Renal cortex interstitium (tissue), 11 donors: ENCODE measurements at regions not wholly inside any gene's neighbourhood (a gene's known extent, or its start where the extent isn't known, plus 50 kb on each side); places are given as distances from the start of the nearest gene placed in this dataset.

Experiments used
- DNase-seq, 11 donors: peaks; one replicate each; pipeline ENCODE4 v3.0.0-alpha.2; 2013; ENCODE audit warnings: low read depth in 9 of 11, low spot score in 4 of 11; ENCODE audit errors: extremely low read depth in 1 of 11

DNA sequence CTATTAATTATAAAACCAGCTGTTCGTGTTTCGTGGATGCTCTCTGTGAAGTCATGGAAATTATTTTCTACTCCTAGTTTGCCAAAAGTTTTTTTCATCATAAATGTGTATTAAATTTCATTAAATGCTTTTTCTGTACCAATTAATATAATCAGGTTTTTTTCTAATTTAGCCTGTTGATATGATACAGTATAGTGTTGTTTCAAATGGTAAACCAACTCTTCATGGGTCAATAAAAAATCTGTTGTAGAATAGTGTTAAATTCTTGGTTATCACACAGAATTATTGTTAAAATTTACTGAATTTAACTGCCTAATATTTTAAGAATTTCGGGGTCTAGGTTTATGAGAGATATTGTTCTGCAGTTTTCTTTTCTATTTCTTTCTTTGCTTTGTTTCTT lies 505.9 kb upstream of the MANEA start:
- no peak for DNase-seq

DNA sequence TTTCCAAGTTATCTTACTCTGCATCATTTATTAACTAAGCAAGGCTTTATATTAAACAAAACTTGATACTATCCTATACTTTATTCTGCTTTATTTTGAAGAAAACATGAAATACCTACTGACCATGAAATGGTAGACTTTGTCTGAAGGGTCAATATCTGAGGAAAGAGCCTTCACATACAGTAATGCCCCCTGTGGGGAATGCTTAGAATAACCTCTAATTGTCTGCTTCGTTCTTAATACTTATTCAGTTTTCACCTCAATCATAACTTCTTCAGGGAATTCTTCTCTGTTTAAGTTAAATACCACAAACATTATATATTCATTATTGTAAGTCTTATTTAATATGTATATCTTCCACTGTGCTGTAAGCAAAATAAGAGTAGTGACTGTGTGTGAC lies 498.9 kb upstream of the MANEA start:
- DNase-seq: no peak

DNA sequence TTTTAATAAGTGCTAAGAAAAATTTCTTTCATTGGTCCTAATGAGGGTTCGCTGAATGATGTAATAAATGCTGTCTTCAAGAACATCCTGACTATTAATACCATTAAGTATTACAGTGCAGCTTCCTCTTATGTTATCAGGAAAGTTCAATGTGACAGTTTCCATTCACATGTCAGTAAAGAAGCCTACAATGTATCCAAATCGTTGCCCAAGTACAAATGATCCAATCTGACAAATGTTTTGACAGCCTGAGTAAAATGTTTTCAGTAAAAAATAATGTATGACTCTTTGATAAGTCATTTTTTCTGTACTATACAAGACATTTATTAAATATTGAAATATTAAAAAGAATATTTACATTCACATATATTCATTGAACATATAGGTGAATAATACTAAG lies 496.1 kb upstream of the MANEA start:
- no peak for DNase-seq

DNA sequence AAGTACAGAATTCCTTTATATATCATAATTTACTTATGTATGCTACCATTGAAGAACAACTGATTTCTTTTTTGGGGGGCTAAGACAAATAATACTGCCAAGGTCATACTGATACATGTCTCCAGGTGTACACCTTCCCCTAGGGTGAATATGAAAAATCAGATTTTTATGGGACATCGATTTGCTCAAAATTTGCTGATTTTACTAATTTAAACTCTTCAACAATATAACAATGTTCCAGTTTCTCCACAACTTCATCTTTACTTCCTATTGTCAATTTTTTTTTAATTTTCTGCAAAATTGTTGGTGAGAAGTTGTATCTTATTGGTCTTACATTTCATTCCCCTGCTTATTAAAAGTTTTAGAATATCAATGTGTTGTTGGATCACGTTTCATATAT lies 495.4 kb upstream of the MANEA start:
- DNase-seq: no peak

DNA sequence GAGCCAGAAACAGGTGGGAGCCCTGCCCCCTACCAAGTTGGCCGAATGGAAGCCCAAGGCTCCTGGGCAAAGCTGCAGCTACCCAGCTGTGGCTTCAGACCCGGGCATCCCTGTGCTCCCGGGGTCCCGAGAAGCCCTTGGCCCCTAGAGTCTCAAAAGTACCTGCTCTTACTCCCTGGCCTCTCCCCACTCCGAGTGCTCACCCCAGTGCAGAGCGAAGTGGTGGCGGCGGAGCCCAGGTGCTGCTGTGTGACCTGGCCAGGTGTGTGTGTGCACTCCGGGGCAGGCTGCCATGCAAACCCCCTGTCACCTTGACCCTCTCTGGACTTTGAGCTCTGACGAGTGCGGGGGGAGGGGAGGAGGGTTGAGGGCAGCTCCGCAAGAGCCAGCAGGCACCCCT lies 493.8 kb upstream of the MANEA start:
- no peak for DNase-seq

DNA sequence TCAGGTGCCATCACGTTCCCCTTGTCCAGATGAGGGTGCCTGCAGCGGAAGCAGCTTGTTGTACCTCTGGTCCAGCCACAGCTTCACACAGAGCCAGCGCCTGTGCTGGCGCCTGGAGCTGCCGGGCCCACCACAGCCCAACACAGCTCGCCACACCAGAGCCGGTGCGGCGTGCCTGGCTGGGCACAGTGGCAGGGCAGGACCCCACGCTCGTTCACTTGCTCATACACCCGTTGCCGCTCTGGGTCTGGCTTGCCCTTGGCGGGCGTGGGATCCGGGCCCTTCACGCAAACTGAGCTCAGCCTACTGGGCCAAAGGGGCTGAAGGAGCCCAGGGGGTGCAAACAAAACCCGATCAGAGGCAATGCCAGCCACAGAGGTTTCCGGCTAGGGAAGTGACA lies 492.5 kb upstream of the MANEA start:
- no peak for DNase-seq

DNA sequence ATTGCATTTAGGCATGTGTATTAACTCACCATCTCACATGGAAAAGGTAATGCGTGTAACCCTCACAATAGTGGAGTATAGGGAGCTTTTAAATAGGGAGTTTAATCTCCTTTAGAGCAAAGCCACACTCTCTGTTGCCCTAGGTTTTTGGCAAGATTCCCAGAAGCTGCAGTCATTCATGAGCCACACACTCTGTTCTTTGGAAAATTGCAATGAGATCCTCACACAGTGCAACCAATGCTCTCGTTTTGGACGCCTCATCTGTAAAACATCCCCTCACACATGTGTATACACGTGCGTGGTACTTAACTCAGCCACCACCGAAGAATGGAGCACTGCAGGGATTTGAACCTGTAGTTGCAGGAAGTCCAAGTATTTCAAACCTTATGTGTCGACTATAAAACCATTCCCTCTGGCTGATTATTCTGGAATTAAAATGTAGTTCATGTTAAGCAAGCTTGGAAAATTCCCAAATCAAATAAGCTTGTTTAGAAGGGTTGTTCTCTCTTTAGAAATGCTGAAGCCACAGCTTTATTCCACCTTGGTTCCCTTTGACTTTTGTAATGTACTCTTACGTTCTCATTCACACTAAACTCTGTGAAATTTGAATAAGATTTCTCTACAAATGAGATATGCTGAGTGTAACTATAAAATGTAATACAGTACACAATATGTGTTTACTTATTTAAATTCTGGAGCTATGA lies 489.8 kb upstream of the MANEA start:
- peak in 7 of 11 donors; percentile 4 to 25 (median 18) for DNase-seq

DNA sequence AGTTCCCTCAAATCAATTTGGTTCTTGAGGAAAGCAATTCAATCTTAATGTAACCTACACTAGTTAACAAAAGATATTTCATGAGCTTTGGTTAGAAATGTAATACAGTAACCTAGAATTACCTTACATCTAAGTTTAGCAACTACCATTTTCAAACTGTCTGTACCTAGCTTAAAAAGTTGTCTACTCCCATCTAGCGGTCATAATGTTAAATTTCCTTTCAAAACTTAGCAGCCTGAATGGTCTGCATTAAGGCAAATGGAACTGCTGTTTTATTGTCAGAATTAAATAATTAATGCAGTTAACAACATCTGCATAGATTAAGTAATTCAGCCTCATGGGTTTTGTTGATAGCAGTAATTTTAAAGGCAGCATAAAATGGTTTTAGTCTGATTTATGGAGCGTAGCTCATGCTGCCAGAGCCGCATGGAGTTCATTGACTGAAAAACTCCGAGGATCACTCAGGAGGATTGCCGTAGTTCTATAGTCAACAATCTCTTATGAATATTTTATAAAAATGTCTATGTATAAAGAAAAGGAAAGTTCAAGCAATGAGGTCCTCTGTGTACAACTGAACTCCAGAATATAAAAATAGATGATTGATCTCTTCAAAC lies 485.4 kb upstream of the MANEA start:
- peak in 10 of 11 donors; percentile 17 to 57 (median 39) for DNase-seq

DNA sequence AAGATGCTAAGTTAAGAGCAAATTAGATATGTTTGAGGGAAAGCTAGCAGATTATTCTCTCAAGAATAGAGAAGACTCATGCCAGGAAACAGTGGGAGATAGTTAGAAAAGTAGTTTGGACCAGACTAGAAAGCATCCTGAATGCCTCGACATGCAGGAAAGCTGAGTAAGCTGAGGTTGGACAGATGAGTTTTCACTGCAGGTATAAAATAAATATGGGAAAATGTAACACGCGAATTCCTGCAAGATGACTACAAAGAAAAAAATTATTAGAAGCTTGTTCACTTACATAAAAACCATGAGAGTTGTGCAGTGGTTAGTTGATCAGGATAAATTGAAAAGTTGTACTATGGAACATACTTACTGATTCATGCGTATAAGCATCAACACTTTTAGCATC lies 484.2 kb upstream of the MANEA start:
- no peak for DNase-seq

DNA sequence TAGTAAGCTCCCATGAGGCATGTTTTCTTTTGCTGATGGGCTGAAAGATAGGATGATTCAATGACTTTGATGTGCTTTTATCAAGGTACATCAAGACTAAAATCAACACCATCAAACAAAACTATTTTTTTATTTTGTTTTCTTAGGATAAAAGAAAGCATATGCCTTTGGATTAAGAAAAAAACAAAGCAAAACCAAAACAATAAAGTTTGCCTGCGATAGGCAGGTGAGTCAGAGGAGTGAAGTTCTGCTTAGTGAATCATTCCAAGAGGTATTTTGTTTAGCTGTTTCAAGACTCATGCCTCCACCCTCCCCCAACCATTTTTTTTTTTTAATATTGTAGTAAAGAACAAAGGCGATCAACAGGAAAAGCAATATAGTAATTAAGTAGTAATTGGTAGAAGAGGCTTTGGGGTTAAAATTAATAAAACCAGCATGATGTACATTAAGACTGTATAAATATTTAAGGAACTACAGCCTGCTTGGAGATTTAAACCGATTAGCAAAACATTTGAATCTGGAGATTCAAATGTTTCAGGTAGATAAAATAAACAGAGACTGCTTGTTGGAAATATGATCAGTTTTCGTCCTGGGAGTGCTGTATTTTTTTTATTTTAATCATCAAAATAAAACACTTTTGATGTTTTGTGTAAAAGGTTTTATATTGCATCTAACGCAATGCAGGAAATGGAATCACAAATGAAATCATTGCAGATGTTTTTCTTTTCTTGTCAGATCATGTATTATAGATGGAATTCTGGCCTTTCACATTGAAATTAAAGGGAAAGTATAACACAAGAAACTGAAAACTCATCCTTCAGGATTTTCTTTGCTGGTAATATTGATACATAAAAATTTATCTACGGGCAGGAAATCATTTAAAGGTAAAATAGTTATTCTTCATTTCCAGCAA lies 482.3 kb upstream of the MANEA start:
- peak in 1 of 11 donors; percentile 2 for DNase-seq

DNA sequence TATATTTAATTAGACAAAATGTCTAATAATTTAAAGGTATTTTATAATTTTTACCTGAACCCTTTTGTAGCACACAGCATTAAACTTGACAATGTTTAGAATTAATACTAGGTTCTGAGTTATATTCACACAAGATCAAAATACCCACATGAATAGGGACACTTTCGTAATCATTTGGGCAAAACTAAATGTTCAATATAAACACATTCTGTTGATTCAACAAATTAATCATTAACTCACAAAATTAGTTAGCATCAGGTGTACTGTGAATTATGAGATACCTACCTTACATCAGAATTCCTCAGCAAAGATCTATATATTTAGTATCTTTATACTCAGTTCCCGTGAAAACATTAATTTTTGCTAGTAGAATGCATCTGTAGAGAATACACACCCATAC lies 481.5 kb upstream of the MANEA start:
- DNase-seq: no peak

DNA sequence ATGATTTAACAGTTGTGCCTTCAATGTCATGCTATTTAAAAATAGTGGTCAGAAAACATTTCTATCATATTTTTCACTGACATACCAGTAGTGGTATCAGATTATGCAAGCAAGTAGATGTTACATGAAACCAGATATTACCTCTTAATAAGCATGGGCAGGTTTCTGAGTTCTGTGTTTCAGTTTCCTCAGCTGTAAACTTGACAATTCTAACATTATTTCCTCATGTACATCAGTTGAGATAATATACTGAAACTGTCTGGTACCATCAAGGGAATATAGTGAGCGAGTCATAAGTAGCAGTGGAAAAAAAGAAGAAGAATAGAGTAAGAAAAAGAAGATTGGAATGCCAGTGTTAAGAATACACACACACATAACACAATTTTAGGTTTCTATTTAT lies 477.9 kb upstream of the MANEA start:
- no peak for DNase-seq

DNA sequence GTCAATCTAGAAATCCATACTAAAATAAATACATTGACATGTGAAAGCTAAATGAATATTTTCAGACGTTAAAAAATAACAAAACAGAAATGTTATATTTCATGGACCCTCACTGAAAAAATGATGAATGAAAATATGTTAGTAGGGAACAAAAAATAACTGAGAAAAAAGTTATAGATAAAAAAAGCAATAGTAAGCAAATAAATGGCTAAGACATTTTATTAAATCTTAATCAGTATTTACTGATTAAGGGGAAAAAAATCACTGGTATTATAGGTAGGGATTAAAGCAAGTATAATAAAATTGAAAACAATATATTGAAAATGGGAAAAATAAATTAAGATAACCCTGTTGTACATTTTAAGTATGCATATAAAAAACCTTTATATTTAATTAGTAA lies 468.1 kb upstream of the MANEA start:
- no peak for DNase-seq

DNA sequence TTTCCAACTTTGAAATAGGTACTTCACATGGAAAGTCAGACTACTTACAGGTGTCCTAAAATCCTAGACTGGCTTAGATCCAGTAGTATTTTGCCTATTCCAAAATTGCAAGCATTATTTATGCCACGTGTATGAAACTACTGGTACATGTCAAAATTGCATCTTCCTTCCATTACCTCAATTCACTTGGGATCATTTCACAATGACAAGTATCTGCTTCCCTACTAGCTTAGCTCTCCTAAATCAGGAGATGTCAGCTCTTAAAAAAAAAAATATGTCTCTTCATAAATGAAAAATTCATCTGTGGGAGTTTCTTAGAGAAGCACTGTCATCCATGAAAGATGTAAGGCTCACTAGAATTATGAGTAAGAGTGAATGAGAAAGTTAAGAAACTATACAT lies 466.6 kb upstream of the MANEA start:
- DNase-seq: no peak

DNA sequence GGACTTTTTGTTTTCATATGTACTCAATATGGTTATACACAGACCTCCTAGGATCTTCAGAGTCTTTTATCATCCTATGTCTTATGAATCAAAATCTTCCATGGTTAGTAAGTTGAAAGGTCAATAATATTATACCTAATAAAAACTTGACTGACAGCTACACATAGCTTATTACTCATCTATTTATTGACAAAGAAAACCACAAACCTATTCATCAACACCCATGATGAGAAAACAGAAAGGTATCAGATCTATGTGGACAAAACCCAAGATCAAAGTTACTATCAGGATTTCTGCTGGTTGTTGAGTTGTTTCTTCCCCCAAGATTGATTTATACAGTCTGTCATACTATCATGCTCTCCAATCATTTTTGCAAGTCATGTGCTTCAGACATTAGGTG lies 460.1 kb upstream of the MANEA start:
- no peak for DNase-seq

DNA sequence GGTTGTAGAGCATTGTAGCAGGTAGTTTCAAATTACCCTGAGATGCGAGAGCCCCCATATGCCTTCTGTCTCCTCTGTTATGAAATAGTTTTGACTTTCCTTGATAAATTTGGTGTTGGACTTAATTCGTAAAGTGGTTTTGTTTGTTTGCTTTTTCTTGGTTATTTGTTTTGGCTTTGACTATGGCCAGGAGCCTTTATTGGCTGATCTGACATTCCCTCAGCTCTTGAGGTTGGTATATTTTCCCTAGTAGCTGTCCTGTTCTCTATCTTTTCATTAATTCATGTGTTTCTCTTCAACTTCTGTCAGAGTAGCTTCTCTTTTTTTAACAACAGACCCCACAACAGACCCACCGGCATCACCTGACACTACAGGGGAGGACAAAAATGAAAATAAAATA lies 457.4 kb upstream of the MANEA start:
- no peak for DNase-seq

DNA sequence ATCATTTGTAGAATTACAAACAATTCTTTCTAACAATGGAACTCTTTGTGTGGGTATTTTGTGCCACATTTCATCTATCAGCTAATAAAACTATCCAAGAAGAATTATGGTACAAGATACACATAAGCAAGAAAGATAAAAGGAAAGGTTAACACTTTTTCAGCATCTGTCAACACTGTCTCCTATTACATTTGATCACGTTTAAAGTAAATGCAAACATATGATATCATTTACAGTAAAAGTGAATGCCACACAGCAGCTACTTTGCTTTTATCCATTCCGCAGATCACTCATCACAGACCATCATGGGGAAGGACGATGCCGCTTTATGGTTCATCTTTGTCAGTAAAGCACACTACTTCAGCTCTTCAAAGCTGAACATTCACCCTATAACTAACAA lies 456.4 kb upstream of the MANEA start:
- DNase-seq: no peak

DNA sequence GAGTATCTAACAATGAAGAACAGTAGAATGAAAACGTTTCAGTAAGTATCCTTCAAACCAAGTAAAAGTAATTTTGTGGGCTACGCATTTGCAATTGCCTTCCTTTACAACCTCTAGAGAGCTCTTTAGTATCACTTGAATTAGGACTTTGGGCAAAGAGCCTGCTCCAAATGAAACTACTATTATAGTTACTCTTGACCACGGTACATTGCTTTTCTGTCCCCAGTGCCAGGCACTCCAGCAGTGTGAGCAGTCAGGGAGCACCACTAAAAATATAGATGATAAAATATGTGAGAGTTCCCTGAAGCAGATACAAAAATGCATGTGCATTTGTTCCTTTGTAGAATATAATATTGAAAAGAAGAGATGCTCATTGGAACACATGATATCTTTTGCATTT lies 450.1 kb upstream of the MANEA start:
- DNase-seq: no peak

DNA sequence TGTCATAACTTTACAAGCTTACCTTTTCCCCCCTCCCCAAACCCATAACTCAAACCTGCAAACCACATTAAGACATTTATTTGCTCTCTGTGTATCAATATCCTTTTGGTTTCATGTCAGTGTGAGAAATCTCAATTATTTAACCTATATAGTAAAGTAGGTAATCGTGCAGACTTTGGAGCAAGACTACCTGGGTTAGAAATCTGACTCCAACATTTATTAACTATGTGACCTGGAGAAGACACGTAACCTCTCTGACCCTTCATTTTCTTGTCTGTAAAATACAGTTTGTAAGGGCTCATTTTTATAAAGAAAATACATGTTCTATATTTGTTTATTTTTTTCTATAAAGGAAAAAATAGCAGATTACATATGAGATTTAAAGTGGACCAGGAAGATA lies 448.9 kb upstream of the MANEA start:
- DNase-seq: no peak

DNA sequence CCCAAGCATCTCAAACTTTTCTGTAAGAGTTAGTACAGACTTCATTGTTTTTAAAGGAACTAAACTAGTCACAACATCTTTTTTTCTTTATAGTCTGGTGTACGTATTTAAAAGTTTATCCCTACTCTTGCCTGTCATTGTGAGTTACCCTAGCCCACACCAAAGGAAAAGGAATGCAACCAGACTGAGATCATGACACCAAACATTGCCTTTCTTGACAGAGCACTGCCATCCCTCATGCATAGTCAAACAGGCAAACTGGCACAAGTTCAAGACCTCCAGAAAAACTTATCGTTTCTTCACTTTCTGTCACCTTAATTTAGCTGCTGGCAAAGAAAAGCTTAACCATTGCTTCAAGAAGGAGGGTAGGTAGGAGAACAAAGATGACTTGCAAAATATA lies 448.4 kb upstream of the MANEA start:
- DNase-seq: no peak
